ENCODE measurements at regions not wholly inside any gene's neighbourhood (a gene's known extent, or its start where the extent isn't known, plus 50 kb on each side); places are given as distances from the start of the nearest gene placed in this dataset.

DNA sequence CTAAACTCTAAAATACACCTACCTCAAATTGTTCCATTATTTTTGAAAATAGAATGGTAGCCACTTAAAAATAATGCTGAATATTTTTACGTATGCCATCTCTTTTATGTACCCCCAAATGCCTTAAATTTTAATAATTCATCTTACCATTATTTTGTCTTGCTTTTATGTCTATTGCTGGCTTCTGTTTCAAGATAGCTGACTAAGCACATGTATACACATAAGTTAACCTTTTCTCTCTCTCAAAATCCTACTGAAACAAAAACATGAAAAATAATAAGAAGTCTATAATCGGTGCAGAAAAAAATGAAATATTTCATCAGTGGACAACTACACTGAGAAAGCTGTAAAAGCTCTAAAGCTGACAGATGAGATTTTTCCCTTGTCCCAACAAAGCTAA, 652.0 kb upstream of the ZNF608 start:
- TF ChIP-seq, protein P1, sequence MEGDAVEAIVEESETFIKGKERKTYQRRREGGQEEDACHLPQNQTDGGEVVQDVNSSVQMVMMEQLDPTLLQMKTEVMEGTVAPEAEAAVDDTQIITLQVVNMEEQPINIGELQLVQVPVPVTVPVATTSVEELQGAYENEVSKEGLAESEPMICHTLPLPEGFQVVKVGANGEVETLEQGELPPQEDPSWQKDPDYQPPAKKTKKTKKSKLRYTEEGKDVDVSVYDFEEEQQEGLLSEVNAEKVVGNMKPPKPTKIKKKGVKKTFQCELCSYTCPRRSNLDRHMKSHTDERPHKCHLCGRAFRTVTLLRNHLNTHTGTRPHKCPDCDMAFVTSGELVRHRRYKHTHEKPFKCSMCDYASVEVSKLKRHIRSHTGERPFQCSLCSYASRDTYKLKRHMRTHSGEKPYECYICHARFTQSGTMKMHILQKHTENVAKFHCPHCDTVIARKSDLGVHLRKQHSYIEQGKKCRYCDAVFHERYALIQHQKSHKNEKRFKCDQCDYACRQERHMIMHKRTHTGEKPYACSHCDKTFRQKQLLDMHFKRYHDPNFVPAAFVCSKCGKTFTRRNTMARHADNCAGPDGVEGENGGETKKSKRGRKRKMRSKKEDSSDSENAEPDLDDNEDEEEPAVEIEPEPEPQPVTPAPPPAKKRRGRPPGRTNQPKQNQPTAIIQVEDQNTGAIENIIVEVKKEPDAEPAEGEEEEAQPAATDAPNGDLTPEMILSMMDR (conservative IDR thresholded peaks at IDR 0.05; ENCODE audit: low read length): no peak
- TF ChIP-seq EZH2phosphoT487 (IDR thresholded peaks at IDR 0.05; ENCODE audit: borderline replicate concordance, low read depth, low read length): no peak
